ENCODE measurements at regions not wholly inside any gene's neighbourhood (a gene's known extent, or its start where the extent isn't known, plus 50 kb on each side); places are given as distances from the start of the nearest gene placed in this dataset.
"Not testable (repeated sequence)": the region's sequence is repeated elsewhere in the genome, so short reads cannot be mapped to it uniquely, and the experiment has no call there.

DNA sequence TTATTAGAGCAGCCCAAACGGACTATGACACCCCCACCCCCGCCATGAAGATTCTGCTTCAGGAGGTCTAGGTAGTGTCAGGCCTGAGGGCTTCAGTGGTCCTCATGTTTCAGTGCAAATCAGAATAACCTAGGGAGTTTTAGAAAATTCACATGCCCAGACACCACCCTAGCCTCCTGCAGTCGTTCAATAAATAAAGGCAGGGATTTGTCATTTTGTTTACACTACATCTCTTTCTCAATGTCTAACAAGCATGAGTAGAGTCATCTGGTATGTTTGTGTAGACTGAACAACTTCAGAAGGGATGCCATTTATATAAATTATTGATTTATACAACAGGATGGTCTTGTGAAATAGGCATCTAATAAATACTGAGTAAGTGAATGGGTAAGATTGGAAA lies 112.1 kb upstream of the SERPINE2 start:
- DNase-seq (ENCODE audit: low read depth, low spot score), result no peak

DNA sequence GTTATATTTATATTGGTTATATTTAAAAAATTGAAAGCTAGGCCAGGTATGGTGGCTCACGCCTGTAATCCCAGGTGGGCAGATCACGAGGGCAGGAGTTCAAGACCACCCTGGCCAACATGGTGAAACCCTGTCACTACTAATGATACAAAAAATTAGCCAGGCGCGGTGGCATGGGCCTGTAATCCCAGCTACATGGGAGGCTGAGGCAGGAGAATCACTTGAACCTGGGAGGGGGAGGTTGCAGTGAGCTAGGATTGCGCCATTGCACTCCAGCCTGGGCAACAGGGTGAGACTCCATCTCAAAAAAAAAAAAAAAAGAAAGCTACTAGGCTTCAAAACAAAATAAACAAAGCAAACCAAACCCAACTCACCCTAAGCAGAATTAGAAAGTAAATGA lies 109.0 kb upstream of the SERPINE2 start:
- DNase-seq (ENCODE audit: low read depth, low spot score), result not testable (repeated sequence)

DNA sequence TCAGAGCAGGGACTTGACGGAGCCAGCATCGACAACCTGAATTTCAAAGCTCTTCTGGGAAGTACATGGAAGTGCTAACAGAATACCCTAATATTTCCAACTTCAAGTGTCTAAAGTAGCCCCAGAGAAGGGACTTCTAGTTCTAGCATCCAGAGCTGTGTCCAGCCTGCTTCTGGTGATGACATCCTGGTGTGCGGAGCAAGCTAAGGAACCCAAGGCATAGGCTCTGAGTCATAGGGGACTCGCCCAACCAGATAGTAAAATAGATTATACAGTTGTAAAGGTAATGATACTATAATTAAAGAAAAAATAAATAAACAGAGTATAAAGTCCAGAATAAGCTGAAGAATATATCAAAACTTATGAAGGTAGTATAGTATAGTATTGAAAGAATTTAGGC lies 108.1 kb upstream of the SERPINE2 start:
- DNase-seq (ENCODE audit: low read depth, low spot score), result no peak

DNA sequence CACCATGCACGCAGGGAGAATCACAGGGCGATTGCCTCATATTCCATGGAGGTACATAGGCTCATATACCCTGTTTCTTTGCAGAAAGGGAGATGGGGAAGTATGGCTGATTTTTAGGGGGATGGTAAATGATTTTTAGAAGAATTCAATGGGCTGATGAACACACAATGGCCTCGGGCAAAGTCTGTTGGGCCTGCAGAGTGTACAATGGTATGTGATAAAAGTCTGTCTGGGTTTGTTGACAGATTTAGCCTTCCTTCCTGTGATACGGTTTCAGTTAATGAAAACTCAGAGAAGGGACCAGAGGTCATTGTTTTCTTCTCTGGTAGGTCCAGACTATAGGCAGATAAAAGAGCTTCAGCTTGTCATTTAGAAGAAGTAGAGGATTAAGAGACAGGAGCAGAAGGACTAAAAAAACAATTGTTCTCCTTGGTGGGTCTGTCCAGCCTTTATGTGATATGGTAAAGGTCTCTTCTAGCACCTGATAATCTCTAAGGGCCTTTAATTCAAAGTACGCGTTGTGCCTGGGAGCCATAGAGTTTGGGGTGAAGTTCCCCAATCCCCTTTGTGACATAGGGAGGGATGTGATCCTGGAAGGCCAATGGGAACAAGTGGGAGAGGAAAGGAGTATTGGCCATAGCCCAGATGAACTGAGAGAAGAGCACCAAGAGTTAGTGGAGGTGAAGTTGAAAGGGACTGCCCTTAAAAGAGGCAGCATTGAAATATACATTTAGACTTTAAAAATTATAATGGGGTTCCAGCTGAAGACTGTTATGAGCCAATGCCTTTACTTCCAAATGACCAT lies 107.5 kb upstream of the SERPINE2 start:
- DNase-seq (ENCODE audit: low read depth, low spot score), result no peak

DNA sequence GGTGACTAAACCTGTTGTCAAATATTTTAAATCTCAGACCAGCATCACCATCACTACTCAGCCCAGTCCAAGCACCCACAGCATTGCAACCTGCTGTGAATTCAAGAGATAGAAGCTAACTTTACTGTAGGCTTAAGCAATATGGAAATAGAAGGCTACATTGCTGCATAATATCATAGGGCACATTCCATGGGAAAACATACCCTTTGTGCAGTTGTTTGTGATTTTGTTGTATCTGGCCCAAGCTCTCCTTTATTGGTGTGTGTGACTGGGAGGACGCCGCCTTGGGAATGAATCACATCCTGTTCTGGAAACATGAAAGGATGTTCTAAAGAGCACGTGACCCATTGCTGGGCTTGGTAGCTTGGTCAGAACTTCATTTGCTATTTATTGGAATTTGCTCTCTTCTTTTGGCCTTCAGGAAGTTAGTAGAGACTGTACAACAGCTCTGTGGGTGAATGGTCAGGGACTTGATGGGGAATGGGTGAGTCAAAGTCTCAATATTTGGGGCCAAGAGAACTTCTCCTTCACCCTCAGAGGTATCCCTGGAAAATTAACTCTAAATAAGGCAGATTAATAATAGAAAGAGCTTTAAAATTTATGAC lies 106.8 kb upstream of the SERPINE2 start:
- no peak for DNase-seq (ENCODE audit: low read depth, low spot score)

DNA sequence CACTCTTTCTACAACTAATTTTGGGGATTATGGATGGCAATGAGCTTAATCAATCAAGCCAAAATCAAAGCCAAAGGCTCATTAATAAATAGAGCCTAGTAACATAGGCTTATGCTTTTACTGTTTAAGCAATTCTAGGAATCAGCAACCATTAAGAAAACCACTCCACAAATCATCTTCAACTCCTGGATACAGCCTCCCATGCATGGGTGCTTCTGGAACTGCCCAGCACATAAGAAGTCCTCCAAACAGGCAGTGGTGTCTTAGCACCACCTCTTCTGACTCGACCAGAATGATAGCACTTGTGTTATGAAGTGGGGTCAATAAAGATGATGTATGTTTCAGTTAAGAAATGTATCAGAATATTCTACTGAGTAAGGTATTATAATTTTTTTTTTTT lies 104.4 kb upstream of the SERPINE2 start:
- no peak for DNase-seq (ENCODE audit: low read depth, low spot score)

DNA sequence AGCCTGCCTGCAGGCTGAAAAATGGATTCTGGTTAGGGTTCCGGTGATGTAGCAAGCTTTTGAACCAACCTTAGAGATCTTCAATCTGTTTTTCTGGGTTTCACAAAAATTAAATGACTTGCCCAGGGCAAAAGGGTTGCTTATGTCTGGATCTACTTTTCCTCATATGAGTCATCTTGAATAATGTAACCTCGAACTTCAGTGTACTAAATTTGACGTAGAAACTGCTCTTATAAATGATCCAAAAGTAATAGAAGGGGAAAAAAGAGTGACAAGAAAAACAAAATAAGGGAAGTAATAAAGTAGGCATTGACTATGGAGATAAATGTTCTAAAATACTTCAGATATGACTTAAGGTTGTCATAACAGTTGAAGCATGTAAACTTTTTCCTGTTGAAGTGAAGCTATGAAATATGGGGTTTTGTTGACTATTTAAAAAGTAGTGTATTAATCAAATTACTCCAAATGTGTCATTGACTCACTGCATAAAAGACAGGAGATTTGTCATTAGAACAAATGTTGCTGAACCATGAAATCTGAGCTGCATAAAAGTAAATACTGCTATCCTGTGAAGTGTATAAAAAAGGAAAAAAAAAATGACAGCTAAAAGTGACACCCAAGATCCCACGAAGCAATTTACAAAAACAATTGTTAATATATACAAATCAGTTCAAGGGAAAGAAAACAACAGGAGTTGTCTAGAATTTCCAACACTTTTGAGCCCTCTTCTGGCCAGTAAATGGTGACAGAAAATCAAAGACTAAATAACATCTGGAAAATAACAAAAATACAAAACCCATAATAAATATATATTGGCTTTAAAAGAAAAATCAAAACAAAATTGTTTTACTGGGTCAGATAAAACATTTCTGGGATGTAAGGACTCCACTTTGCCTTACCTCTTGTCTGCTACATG lies 103.6 kb upstream of the SERPINE2 start:
- DNase-seq (ENCODE audit: low read depth, low spot score), result no peak

DNA sequence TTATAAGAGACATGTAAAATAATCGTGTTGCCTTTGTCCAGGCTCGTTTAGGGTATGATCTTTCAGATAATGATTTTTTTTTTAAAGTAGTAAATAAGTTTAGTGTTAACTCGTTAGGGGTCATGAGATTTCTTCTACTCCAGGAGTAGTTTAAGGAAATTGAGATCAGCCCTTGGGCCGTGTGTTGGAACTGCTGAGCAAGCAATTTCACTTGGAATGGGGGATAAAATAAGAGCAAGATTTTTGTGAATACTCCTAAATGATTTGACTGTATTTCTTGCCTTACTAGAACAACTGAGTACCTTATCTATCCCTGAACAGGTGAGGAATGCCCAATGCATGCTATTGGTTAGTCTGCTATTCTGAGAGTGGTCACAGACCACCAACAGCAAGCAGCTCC lies 102.2 kb upstream of the SERPINE2 start:
- DNase-seq (ENCODE audit: low read depth, low spot score), result no peak

DNA sequence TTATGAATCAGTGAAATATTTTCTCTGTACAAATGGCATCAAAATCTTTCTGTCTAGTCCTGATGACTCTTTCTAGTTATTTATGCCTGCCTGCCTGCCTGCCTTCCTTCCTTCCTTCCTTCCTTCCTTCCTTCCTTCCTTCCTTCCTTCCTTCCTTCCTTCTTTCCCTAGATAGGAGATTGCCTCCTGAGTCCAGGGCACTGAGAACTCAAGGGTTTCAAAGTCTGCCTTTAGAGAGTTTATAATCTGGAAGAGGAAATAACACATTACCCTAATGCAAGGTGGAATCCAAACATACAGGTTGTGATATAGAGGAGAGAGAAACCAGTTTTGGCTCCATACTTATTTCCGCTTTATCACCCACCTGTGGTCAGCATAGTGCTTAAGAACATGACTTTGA lies 98.1 kb upstream of the SERPINE2 start:
- DNase-seq (ENCODE audit: low read depth, low spot score), result no peak

DNA sequence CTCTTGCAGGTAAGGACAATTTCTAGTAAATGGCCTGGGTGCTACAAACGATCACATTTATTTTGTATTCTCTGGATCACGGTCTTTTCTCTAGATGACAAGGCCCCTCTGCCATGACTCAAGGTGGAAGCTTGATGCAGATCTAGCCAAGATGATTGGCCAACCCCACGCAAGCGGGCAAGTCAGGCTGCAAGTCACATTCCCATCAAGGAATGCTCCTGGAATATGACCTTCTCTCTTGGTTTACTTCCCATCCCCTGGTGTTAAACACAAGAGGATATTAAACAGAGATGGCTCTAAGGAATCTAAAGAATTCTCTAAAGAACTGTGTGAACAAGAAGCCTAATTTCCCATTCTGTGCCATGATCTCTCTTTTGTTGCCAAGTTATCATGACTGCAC lies 97.3 kb upstream of the SERPINE2 start:
- DNase-seq (ENCODE audit: low read depth, low spot score), result no peak

DNA sequence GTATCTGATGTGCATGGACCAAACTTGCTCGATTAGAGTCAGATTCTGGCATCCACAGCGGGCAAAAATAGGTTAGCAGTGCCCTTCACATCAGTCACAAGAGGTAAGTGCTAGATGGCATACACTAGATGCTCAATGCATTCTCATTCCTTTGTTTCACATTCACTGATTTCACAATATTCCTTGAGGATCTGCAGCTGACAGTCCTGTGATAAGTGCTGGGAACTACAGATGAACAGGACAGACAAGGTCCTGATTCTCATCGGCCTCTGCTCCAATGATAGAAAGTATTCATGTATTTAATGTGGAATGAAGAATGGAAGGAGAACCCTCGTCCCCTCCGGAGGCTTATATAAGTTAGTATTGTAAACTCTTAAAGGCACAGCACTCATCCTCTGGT lies 96.8 kb upstream of the SERPINE2 start:
- no peak for DNase-seq (ENCODE audit: low read depth, low spot score)

DNA sequence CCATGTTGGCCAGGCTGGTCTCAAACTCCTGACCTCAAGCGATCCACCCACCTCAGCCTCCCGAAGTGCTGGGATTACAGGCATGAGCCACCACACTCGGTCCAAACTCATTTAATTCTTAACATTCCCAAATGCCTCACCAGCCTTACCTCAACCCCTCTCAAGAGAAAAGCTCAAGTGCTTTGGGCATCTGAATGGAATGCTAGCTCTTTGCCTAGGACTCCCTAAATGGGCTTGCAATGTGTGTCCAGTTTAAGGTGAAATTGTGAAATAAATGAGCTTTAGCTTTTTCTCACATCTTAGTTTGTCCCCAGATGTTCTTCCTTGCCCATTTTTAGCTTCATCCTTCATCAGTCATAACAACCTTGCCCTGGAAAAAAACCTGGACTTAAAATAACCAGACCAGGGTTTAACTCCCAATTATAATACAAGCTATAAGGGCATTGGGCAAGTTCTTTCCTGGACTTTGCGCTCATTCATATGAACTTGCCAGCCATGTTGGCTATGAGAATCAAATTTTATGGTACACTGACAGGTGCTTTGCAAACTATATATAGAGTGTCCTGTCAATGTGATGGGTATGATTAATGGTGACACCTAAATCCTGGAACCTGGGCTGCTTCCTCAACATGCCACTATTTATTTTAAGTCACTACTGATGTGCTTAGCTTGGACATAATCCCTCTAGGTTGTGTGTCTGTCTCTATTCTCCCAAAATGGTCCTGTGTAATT lies 95.1 kb upstream of the SERPINE2 start:
- DNase-seq (ENCODE audit: low read depth, low spot score), result no peak

DNA sequence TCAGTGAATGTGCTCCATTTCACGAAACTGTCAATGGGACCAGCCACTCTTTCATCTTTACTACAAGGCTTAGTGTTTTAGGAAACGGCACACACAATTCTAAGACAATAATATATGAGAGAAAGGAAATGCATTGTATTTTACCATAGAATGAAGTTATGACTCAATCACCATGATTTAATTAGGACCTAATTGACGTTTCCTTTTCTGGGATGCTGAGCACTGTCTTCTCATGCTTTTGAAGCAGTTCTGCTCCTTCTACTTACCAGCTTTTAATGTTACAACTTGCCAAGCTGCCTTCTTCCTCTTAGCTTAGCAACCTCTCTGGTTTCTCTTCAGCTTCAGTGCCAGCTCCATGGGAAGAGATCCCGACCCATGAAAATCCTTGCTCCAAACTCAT lies 94.3 kb upstream of the SERPINE2 start:
- DNase-seq (ENCODE audit: low read depth, low spot score), result no peak

DNA sequence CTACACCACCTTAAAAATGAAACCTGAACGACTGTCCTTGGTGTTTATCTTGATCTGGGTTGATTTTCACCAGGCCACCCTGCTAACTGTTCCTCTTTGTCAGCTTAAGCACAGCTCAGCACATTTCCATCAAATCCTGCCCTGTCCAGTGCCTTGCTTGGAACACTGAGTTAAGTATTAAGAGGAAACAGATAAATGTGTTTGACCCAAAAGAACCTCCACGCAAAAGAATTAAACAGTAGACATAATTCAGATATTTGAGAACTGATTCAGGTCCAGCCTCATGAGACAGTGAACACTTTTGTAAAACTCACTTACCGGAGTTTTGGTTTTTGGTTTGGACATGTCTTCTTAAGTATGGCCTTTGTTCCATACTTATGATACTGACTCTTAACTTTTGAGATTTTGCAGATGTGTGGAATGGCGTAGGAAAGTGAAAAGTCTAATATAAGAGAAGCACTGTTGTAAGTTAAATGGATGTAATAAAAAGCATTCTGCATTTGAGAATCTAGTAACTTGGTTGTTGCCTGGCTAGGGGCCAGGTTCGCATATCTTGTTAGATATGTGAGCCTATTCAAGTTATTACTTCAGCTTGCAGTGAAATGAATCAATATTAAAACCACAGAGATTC lies 88.9 kb upstream of the SERPINE2 start:
- DNase-seq (ENCODE audit: low read depth, low spot score), result no peak

DNA sequence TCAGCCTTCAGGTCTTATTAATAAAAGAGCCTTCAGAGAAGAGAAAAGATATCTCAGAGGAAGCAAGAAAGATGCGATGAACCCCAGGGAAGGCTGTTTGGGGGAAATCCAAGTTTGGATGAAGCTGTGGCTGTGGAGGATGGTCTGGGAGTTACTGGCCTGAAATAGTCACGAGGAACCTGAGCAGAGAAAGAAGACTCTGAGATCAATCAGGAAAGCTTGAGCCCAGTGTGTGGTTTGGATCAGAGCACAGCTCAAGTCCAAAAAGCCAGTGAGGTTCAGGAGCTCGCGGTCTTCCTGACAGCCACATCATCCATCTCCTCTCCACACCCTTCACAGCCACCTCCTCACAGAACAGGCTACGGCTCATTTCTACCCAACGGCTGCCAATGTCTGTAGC lies 87.4 kb upstream of the SERPINE2 start:
- DNase-seq (ENCODE audit: low read depth, low spot score), result no peak

DNA sequence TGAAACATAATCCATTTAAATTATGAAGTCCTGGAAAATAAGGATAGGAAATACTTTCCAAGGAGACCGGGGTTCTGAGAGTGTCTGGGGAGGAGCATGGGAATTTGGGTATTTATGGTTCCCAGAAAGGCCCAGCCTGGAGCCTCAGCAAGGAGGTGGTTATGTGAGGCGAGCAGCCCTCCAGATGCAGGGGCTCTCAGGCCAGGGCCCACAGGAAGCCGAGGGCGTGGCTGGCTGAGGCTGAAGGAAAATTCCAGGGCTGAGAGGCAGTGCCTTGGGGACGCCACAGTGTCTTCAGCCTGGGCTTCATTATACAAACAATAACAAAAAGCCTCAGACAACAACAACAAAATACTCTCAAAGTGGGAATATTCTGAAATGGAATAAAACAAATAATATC lies 86.9 kb upstream of the SERPINE2 start:
- no peak for DNase-seq (ENCODE audit: low read depth, low spot score)

DNA sequence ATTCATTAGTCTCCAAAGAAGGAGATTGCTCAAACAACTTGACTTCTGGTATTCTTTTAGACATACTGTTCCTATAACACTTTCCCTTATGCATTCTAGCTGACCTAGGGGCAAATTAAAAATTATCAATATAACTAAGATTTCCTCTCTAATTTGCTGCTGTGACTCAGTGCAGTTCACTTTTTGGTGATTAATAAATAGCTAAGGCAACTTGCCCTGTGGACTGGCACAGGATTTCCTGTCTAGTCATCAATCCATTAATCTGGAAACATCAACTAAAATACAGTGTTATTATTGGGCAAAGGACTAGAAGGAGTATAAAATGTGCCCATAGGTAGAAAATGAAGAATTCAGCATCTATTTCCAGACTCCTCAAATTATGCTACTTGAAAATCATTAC lies 83.5 kb upstream of the SERPINE2 start:
- no peak for DNase-seq (ENCODE audit: low read depth, low spot score)

DNA sequence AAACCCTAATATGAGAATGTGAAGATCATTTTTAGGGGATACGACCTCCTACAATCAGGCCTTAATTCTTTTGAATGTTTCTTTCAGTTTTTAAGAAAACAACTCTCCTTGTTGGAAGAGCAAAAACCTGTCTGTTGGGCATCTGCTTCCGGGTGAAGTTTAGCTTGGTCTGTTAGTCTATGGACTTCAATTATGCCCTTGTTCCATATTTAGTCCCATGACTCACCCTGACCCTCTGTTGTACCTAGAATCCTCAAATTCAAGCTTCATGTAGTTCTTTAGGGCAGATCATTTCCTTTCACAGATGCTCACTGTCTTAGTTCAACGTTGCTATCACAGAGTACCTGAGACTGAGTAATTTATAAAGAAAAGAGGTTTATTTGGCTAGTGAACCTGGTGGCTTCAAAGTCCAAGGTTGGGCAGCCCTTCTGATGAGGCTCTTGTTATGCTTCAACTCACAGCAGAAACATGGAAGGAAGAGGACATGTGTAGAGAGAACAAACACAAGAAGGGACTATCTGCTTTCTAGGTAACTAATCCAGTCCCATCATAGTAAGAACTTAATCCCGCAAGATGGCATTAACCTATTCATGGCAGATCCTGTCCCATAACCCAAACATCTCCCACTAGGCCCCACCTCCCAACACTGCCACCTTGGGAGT lies 82.5 kb upstream of the SERPINE2 start:
- no peak for DNase-seq (ENCODE audit: low read depth, low spot score)

DNA sequence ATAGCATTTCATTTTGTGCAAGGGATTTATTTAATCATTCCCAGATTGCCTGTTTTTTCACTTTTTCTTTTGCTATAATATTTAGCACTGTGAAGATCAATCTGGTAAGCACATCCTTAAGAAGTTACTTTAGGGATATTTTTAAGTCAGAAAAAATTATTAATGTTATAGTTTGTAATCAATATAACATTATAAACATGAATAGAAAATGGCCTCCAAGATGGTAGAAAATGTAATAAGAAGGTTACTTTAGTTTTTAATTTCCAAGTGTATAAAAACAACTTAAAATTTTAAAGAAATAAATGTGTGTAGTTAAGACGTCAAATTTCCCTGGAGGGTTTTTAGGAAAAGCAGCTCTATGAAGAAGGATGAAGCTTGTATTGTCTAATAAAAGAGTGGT lies 81.9 kb upstream of the SERPINE2 start:
- no peak for DNase-seq (ENCODE audit: low read depth, low spot score)

DNA sequence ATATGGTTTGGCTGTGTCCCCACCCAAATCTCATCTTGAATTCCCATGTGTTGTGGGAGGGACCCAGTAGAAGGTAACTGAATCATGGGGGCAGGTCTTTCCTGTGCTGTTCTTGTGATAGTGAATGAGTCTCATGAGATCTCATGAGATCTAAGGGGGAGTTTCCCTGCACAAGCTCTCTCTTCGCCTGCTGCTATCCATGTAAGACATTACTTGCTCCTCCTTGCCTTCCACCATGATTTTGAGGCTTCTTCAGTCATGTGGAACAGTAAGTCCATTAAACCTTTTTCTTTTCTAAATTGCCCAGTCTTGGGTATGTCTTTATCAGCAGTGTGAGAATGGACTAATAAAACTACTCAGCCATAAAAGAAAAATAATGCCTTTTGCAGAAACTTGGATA lies 80.8 kb upstream of the SERPINE2 start:
- DNase-seq (ENCODE audit: low read depth, low spot score), result not testable (repeated sequence)

DNA sequence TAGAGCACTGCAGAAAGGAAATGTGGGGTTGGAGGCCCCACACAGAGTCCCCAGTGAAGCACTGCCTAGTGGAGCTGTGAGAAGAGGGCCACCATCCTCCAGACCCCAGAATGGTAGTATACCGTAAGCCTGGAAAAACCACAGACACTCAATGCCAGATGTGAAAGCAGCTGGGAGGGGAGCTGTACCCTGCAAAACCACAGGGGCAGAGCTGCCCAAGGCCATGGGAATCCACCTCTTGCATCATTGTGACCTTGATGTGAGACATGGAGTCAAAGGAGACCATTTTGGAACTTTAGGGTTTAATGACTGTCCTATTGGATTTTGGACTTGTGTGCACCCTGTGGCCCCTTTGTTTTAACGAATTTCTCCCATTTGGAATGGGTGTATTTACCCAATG lies 75.3 kb upstream of the SERPINE2 start:
- DNase-seq (ENCODE audit: low read depth, low spot score), result no peak
